ENCODE measurements at regions not wholly inside any gene's neighbourhood (a gene's known extent, or its start where the extent isn't known, plus 50 kb on each side); places are given as distances from the start of the nearest gene placed in this dataset.

- Histone ChIP-seq H3K27me3 (no peaks in the 10 kb centered on the region), H3K27ac (no peak overlapping the region), H3K9me3 (peaks cover 0 to 8% (median 4%) of the 10 kb centered on the region in 4 donors), H3K4me3 (no peak overlapping the region), H3K4me1 (no peaks in the 10 kb centered on the region), H3K36me3 (no peaks in the 10 kb centered on the region)
- TF ChIP-seq POLR2AphosphoS5 (IDR thresholded peaks at IDR 0.05): no peak
- TF ChIP-seq POLR2A (IDR thresholded peaks at IDR 0.05): no peak
- TF ChIP-seq, protein P1, sequence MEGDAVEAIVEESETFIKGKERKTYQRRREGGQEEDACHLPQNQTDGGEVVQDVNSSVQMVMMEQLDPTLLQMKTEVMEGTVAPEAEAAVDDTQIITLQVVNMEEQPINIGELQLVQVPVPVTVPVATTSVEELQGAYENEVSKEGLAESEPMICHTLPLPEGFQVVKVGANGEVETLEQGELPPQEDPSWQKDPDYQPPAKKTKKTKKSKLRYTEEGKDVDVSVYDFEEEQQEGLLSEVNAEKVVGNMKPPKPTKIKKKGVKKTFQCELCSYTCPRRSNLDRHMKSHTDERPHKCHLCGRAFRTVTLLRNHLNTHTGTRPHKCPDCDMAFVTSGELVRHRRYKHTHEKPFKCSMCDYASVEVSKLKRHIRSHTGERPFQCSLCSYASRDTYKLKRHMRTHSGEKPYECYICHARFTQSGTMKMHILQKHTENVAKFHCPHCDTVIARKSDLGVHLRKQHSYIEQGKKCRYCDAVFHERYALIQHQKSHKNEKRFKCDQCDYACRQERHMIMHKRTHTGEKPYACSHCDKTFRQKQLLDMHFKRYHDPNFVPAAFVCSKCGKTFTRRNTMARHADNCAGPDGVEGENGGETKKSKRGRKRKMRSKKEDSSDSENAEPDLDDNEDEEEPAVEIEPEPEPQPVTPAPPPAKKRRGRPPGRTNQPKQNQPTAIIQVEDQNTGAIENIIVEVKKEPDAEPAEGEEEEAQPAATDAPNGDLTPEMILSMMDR (IDR thresholded peaks at IDR 0.05): no peak
- no peak for TF ChIP-seq EP300 (IDR thresholded peaks at IDR 0.05)
- DNase-seq: peak in 1 of 2 donors; percentile 37
- WGBS, 5 donors: 58 to 73% (median 68%) methylated on average over 3 of the region's 3 CpGs
- intact Hi-C loops (cut with DNase I; ENCODE audit: low total_unique reads): no loop called here
Observed at GRCh38 chr20:52913650-52914387, 58.3 kb upstream of the TSHZ2 start.

DNA sequence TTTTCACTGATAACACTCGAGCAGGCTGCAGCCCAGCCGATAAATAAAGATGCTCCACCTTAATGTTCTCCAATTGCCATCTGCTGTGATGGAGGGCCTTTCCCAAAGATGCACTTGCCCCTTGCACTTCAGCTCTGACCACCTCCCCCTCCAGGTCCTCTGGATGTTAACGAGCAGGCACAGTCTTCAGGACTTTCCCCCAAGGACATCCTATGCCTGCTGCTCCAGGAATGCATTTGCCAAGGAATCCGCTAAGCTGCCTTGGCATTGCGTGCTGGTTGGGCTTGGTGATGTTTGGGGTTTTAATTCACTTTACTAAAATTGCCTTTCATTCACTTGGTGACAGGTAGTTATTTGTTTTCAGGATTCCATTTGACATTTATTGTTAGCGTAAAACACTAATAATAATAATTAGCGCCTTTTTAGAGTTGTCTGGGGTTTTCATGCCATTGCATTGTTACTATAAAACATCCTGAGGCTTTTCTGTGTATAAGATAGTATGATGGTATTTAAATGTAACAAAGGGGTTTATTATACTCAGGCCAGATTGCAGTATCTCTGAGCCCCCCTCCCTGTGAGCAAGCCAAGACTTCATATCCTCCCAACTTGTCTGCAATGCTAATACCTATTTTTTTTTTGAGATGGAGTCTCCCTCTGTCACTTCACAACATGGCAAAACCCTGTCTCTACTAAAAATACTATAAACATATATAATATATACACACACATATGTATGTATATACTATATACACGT lies 66.7 kb upstream of the TSHZ2 start:
- no peak for TF ChIP-seq POLR2AphosphoS5 (IDR thresholded peaks at IDR 0.05)
- TF ChIP-seq POLR2A (IDR thresholded peaks at IDR 0.05): no peak
- no peak for TF ChIP-seq EP300 (IDR thresholded peaks at IDR 0.05)
- TF ChIP-seq, protein P1 (IDR thresholded peaks at IDR 0.05): no peak
- no peaks in the 10 kb centered on the region for H3K4me1 ChIP-seq
- no peak for DNase-seq
- no peaks in the 10 kb centered on the region for H3K36me3 ChIP-seq
- H3K27ac ChIP-seq: no peak overlapping the region
- H3K4me3 ChIP-seq: no peak overlapping the region
- no peaks in the 10 kb centered on the region for H3K27me3 ChIP-seq
- H3K9me3 ChIP-seq: no peaks in the 10 kb centered on the region
- WGBS, 5 donors: 66 to 76% (median 71%) methylated on average over 8 of the region's 8 CpGs
- intact Hi-C loops (cut with DNase I; ENCODE audit: low total_unique reads): no loop called here

DNA sequence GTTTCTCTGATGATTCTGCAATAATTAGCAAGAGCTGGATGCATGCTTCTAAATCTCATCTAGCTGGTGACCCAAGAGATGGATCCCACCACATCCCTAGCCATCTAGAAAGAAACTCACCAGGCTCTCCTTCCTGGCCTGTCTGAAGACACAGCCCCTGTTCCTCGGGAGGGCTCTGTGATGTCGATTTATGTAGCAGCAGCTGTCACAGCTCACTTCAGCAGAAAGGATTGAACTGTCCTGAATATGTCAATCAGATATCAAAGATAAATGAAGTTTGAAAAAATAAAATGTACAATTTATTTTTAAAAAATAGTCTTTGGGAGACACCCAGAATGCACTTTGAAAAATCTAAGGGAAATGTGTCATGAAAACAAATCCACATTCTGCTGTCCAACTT lies 67.3 kb upstream of the TSHZ2 start:
- TF ChIP-seq EP300 (IDR thresholded peaks at IDR 0.05) (no peak), POLR2AphosphoS5 (IDR thresholded peaks at IDR 0.05) (no peak), POLR2A (IDR thresholded peaks at IDR 0.05) (no peak)
- TF ChIP-seq, protein P1 (IDR thresholded peaks at IDR 0.05): no peak
- 22 to 41% (median 23%) methylated on average over 2 of the region's 2 CpGs for WGBS, 5 donors
- H3K36me3 ChIP-seq: no peaks in the 10 kb centered on the region
- no peak for DNase-seq
- intact Hi-C loops (cut with DNase I; ENCODE audit: low total_unique reads): no loop called here
- H3K4me3 ChIP-seq: no peak overlapping the region
- no peak overlapping the region for H3K27ac ChIP-seq
- no peaks in the 10 kb centered on the region for H3K27me3 ChIP-seq
- H3K4me1 ChIP-seq: no peaks in the 10 kb centered on the region
- no peaks in the 10 kb centered on the region for H3K9me3 ChIP-seq

DNA sequence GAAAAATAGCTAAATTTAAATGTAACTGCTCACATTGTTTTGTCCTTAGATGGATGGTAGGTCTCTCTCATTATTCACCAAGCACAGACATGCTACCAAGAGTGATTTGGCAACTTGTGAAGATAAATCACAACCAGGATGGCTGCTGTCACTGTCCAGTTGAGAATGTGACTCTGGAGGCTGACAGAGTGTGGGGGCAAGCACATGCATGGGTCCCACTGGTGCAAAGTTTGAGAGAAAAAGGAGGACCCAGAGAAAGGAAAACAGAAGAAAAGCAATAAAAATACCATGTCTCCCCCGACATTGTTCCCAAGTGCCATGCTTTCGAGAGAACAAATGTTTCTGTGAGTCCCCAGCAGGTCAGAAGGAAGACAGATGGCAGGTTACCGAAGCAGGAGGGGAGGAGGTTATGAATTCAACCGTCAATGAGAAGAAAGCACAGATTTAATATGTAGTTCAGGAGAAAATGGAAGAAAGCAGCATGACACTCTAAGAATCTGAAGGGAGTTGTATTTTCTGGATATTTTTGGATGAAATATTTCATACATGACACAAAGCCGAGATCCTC lies 73.0 kb upstream of the TSHZ2 start:
- DNase-seq: no peak
- Histone ChIP-seq H3K9me3 (no peaks in the 10 kb centered on the region), H3K36me3 (no peaks in the 10 kb centered on the region), H3K27me3 (no peaks in the 10 kb centered on the region), H3K4me3 (no peak overlapping the region), H3K4me1 (no peaks in the 10 kb centered on the region), H3K27ac (no peak overlapping the region)
- intact Hi-C loops (cut with DNase I; ENCODE audit: low total_unique reads): no loop called here
- 72 to 80% (median 78%) methylated on average over 5 of the region's 5 CpGs for WGBS, 5 donors
- no peak for TF ChIP-seq POLR2A (IDR thresholded peaks at IDR 0.05)
- TF ChIP-seq EP300 (IDR thresholded peaks at IDR 0.05): no peak
- TF ChIP-seq, protein P1 (IDR thresholded peaks at IDR 0.05): no peak
- no peak for TF ChIP-seq POLR2AphosphoS5 (IDR thresholded peaks at IDR 0.05)
